HG03103 (cell line): ENCODE measurements at regions not wholly inside any gene's neighbourhood (a gene's known extent, or its start where the extent isn't known, plus 50 kb on each side); places are given as distances from the start of the nearest gene placed in this dataset.

Source experiments
- ATAC-seq: cut with Tn5 transposase; IDR thresholded peaks from one replicate; pipeline ENCODE4 v1.9.1; 2021; ENCODE audit warnings: low read depth; ENCODE audit not compliant: unreplicated experiment

DNA sequence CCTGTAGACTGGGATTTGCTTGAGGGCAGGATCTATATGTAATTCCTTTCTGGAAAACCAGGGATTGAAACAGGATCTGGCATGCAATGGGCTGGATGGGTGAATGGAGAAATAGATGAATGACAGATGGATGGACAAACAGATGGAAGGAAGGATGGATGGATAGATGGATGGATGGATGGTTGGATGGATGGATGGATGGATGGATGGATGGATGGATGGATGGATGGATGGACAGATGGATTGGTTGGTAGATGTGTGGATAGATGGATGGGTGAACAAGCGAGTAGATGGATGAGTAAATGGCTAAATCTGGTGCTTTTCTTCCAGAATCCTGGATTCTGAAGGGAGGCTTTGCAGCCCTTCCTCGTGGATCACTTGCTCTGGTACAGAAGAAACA lies 162.5 kb upstream of the SMIM23 start:
- ATAC-seq: no peak

GRCh38 chr5:171623551-171624097 lies 162.0 kb upstream of the SMIM23 start:
- no peak for ATAC-seq

- ATAC-seq: no peak
Observed at GRCh38 chr5:171624396-171624795, 161.2 kb upstream of the SMIM23 start.

DNA sequence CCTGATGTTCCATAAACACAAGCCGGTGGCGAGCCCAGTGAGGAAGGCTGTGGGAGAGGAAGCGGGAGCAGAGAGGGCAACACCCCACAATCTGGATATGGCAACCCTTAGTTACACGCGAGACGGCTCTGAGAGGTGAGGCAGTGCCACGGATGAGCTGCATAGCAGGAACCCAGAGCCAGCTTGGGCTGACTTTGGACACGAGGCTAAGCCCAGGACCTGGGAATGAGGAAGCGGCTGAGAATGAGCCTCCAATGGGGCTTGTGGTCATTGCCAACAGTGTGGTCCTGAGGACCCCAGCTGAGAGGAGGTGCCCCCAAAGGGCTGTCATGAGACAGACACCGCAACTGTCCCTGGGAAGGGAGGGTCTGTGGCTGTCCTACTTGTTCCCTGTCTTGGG lies 160.0 kb upstream of the SMIM23 start:
- no peak for ATAC-seq

- no peak for ATAC-seq
Observed at GRCh38 chr5:171627936-171628632, 157.5 kb upstream of the SMIM23 start.

GRCh38 chr5:171628633-171628974 lies 157.0 kb upstream of the SMIM23 start:
- ATAC-seq: no peak

- no peak for ATAC-seq
Observed at GRCh38 chr5:171629221-171629620, 156.4 kb upstream of the SMIM23 start.

- no peak for ATAC-seq
Observed at GRCh38 chr5:171629628-171630349, 155.8 kb upstream of the SMIM23 start.

DNA sequence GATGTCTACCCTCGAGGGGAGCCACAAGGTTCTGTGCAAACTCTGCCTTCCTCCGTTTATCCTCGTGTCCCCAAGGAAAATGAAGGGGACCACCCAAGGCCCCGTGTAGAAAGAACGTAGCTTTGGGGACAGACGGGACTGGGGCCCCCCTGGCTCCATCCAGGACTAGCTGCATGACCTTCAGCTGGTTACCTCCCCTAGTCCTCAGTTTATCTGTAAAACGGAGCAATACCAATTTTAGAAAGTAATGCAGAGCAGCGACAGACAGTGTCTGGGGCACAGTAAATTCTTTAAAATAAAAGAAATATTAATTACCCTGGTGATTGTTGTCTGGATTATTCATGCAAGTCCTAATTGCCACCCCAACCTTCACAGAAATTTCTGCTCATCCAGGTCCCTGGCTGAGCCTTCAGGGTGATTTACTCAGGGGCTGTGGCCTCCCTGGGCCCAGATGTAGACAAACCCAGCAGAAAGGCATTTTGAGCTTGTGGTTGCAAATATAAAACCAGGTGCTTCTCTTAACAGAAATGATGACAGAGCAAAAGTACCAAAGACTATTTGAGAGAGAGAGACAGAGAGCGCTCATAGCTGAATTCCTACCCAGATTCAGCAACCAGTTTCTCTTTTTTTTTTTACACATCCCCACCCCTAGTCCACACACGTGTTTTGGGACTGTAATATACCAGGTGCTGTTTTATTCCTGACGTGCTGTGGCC lies 155.1 kb upstream of the SMIM23 start:
- no peak for ATAC-seq

- no peak for ATAC-seq
Observed at GRCh38 chr5:171632616-171633015, 153.0 kb upstream of the SMIM23 start.

DNA sequence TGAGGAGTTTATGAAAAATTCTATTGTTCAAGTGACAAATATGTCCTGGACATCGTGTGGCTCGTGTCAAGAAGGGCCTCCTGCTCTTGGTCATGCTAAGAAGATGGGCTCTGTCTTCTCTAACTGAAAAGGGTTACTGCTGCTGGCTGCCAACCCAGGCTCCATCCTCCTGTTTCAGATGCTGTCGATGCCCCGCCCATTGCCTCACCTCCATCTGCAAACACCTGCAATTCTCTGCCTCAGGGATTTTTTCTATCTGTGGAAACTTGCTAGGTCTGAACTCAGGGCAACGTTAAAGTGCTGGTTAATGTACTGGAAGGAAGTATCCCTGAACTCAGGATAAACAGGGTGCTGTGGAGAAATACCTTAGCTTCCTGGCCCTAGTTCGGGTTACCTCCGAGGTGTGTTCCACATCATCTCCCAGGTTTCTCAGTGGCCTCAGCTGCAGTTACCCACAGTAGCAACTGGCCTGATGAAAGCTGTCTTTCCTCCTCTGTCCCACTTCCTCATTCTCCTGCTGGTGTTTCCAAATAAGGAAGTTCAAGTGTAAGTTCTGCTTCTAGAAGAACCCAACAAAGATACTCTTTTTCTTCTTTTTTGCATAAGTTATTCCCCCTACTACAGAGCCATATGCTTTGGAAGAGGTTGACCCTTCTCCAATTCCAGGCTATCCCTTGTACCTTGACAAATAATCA lies 151.7 kb upstream of the SMIM23 start:
- ATAC-seq: peak; percentile 68

DNA sequence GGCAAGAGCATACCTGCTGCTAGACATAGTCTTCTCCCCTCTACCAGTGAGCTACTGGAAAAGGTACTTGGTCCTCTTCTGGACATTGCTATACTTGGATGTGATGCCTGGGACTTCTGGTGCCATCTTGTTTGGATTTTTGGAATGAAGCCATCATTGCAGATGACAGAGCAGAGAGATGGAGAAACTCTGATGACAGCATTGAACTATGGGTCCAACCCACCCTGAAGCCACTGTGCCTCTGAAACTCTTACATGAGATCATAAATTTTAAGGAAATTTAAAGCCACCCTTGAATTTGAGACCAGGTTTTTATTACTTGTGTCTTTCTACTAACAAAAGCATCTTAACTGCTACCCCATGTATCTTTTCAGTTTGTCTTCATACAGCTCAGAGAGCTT lies 151.1 kb upstream of the SMIM23 start:
- peak; percentile 20 for ATAC-seq

- no peak for ATAC-seq
Observed at GRCh38 chr5:171635028-171635427, 150.6 kb upstream of the SMIM23 start.

DNA sequence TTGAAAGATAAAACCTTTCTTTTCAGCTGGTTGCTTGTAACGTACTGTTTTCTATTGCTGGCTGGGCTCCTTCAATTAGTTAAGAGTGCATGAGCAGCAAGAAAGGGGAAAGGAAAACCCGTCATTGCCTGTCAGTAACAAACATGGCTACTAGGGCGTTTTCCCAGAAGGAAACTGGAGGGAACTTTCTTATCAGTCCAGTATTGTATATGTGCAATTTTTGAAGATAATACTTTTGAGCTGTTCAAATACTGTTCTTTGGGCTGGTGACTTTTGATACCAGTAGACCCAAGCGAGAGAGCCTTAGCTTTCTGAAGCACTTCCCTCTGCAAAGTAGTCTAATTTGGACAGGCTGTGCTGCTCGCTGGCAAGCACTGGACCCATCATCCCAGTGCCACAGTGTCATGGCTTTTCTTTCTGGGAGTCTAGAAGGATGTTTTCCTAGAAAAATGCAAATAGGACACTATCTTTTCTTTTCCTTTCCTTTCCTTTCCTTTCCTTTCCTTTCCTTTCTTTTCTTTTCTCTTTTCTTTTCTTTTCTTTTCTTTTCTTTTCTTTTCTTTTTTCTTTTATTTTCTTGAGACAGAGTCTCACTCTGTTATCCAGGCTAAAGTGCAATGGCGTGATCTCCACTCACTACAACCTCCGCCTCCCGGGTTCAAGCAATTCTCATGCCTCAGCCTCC lies 149.9 kb upstream of the SMIM23 start:
- ATAC-seq: no peak

GRCh38 chr5:171637811-171638210 lies 147.8 kb upstream of the SMIM23 start:
- no peak for ATAC-seq

DNA sequence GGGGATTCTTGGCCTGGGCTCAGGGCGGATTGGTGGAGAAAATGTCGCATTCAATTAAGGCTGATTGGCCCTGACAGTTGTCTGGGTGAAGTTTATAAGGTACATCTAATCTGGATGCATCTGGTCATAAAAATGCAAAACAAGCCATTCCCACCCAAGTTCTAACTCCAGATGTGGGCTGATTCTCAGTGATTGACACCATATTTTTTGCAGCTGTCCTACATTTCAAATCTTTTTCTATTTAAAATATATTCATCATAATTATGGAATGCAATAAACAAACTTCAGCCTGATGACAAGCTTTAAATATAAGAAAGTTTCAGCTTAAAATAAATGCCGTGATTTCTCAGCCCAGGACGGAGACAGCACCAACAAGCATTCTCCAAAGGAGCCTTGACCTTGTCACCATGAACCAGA lies 146.4 kb upstream of the SMIM23 start:
- no peak for ATAC-seq

DNA sequence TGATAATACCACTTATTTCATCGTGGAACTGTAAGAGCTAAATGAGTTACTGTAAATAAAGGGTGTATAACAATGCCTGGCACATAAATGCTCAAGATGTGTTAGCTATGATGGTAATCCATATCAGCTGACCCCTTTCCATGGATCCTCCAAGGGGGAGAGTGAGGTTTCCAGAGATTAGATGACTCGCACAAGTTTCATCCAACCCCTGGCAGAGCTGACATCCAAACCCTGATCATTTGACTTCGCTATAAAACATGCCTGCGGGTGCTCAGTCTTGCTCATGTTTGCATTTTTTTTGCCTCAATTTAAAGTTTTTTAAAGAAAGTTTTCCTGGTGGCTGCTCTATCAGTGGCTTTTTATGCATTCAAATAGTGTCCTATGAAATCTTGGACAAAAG lies 145.7 kb upstream of the SMIM23 start:
- ATAC-seq: no peak

DNA sequence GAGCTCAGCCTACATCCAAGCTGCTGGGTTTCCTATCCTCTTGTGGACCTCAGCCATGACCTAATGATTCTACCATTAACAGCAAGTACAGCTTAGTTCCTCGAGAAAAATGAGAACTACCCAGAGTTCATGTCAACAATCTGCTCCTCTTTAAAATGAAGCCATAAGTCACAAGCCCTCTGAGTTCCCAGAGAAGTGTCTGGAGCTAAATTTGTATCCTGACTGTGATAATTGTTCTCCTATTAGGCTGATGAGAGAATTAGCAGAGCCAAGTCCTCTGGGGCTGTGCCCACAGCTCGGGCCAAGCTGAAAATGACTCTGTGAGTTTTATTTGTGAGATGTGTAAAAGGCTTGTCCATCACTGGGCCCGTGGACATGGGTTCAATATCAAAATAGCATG lies 145.1 kb upstream of the SMIM23 start:
- no peak for ATAC-seq

DNA sequence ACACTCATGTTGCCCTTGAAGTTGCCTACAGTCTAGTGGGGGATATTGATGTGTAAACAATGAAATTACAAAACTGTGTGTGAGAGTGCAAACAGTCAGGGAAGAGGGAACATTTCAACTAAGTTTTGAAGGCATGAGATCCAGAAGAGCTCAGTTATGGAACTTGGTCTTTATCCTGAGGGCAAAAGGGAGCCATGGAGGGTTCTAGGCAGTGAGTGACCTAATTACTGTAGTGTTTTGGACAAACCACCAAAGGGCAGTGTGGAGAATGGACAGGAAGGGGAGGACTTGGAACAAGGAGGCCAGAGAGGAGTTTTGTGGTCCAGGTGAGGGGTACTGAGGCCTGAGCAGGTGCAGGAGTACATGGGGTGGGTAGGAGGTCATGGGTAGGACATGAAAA lies 143.7 kb upstream of the SMIM23 start:
- ATAC-seq: no peak

DNA sequence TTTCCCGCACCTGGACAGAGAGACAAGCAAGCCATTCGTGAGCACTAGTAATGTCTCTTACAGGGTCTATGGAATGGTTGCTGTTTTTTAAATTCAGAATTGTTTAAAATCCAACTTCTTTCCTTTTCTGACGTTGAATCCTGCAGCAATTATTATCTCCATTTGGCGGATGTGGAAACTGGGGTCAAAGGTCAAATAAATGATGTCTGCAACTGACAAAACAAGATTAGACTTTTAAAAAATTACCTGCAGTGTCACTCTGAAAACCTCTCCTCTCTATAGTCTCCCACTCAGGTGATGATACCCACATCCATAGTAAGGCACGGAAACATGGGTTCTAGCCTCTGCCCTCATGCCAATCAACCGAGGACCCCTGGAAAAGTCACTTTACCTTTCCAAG lies 142.7 kb upstream of the SMIM23 start:
- no peak for ATAC-seq
